ENCODE measurements at regions not wholly inside any gene's neighbourhood (a gene's known extent, or its start where the extent isn't known, plus 50 kb on each side); places are given as distances from the start of the nearest gene placed in this dataset.
"Not testable (repeated sequence)": the region's sequence is repeated elsewhere in the genome, so short reads cannot be mapped to it uniquely, and the experiment has no call there.

- no peaks in the 10 kb centered on the region for H3K27me3 ChIP-seq (ENCODE audit: insufficient read depth, insufficient read length)
- no peaks in the 10 kb centered on the region for H3K9me3 ChIP-seq (ENCODE audit: insufficient read depth, low read length)
- DNase-seq (ENCODE audit: low read depth, low spot score) = no peak
- TF ChIP-seq SUZ12 (IDR thresholded peaks at IDR 0.05; ENCODE audit: extremely low read depth, insufficient read depth, insufficient read length) (no peak), YY1 (IDR thresholded peaks at IDR 0.05; ENCODE audit: insufficient read depth, insufficient read length) (no peak), ZNF274 (IDR thresholded peaks at IDR 0.05; ENCODE audit: low read depth, low read length) (no peak)
- no peak overlapping the region for H3K4me3 ChIP-seq (ENCODE audit: insufficient read length, low read depth)
- H3K4me1 ChIP-seq (ENCODE audit: insufficient read depth, insufficient read length) = no peaks in the 10 kb centered on the region
- no peak overlapping the region for H3K9ac ChIP-seq (ENCODE audit: insufficient read length, low read depth)
- H3K36me3 ChIP-seq (ENCODE audit: insufficient read depth, insufficient read length, low read length) = no peaks in the 10 kb centered on the region
Observed at GRCh38 chr6:169101036-169101805, 152.4 kb downstream of the THBS2 start.

DNA sequence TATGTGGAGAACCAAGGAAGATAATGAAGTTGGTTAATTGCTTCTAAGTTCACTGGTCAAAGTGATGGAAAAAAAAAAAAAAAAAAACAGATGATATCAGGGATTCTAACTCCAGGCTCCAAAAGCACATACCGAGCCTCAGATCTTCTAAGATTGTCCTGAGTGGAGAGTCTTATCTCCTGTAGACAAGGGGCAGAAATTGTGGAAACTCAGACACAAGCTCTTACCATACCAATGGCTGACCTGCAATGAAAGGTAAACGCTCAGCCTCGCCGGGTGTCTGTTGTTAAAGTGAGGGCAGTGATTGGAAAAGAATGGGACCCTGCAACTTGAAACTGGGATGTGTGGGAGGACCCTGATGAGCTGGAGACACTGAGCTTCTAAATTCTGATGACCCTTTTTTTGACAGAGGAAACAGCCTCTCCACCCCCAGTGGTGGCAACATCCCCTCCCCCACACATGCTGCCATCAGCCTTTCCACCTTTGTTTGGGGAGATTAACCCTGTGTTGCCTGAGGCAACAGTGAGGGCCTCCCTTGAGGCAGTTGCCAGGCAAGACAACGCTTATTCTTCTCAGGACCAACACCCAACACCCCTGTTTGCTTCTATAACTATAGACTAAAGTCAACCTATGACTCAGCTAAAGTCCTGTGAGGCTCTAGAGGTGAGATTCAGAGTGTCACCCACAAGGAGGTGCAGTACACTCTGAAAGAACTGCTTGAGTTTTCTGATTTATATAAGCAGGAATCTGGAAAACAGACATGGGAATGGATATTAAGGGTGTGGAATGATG lies 154.0 kb downstream of the THBS2 start:
- no peak overlapping the region for H3K9ac ChIP-seq (ENCODE audit: insufficient read length, low read depth)
- H3K36me3 ChIP-seq (ENCODE audit: insufficient read depth, insufficient read length, low read length) = no peaks in the 10 kb centered on the region
- H3K4me3 ChIP-seq (ENCODE audit: insufficient read length, low read depth) = no peak overlapping the region
- no peaks in the 10 kb centered on the region for H3K27me3 ChIP-seq (ENCODE audit: insufficient read depth, insufficient read length)
- TF ChIP-seq SUZ12 (IDR thresholded peaks at IDR 0.05; ENCODE audit: extremely low read depth, insufficient read depth, insufficient read length) (no peak), ZNF274 (IDR thresholded peaks at IDR 0.05; ENCODE audit: low read depth, low read length) (no peak), YY1 (IDR thresholded peaks at IDR 0.05; ENCODE audit: insufficient read depth, insufficient read length) (no peak)
- H3K4me1 ChIP-seq (ENCODE audit: insufficient read depth, insufficient read length) = no peaks in the 10 kb centered on the region
- DNase-seq (ENCODE audit: low read depth, low spot score) = peak; percentile 13
- H3K9me3 ChIP-seq (ENCODE audit: insufficient read depth, low read length) = no peaks in the 10 kb centered on the region; the same call in 1 of the 2 replicates

GRCh38 chr6:169098651-169099050 lies 155.0 kb downstream of the THBS2 start:
- H3K27me3 ChIP-seq (ENCODE audit: insufficient read depth, insufficient read length); H3K36me3 ChIP-seq (ENCODE audit: insufficient read depth, insufficient read length, low read length); H3K4me1 ChIP-seq (ENCODE audit: insufficient read depth, insufficient read length); H3K4me3 ChIP-seq (ENCODE audit: insufficient read length, low read depth); H3K9ac ChIP-seq (ENCODE audit: insufficient read length, low read depth); H3K9me3 ChIP-seq (ENCODE audit: insufficient read depth, low read length); DNase-seq (ENCODE audit: low read depth, low spot score): not testable (repeated sequence)

GRCh38 chr6:169098116-169098515 lies 155.5 kb downstream of the THBS2 start:
- Histone ChIP-seq H3K27me3 (ENCODE audit: insufficient read depth, insufficient read length) (no peaks in the 10 kb centered on the region), H3K4me3 (ENCODE audit: insufficient read length, low read depth) (no peak overlapping the region)
- DNase-seq (ENCODE audit: low read depth, low spot score) = no peak

DNA sequence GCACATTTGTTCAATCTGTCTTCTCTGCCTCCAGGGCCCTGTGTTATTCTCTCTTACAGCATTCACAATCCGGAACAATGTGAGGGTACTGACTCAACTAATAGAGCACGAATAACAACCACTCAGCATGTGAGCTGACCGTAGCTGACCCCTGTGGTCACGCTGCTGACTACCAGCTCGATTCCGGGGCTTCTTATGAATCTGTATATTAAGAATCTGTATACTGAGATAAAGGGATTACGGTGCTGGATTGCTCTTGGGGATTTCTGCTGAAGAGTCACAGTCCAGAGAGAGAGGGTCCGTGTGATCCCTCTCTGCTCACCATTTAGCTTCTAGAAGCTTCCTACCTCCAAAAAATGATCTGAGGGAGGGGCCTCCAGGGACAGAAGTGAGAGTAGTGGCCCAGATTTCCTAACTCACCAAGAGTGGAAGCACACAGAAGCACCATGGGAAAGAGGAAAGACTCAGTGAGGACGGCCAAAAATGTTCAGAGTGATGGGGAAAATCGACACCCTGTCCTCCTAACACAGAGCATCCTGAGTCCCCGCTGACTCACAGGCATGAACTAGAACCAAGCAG lies 156.2 kb downstream of the THBS2 start:
- DNase-seq (ENCODE audit: low read depth, low spot score) = no peak
- Histone ChIP-seq H3K9ac (ENCODE audit: insufficient read length, low read depth) (no peak overlapping the region), H3K27me3 (ENCODE audit: insufficient read depth, insufficient read length) (no peaks in the 10 kb centered on the region), H3K4me3 (ENCODE audit: insufficient read length, low read depth) (no peak overlapping the region), H3K4me1 (ENCODE audit: insufficient read depth, insufficient read length) (no peaks in the 10 kb centered on the region), H3K9me3 (ENCODE audit: insufficient read depth, low read length) (peaks cover 2% of the 10 kb centered on the region; the same call in 1 of the 2 replicates), H3K36me3 (ENCODE audit: insufficient read depth, insufficient read length, low read length) (no peaks in the 10 kb centered on the region)
- TF ChIP-seq YY1 (IDR thresholded peaks at IDR 0.05; ENCODE audit: insufficient read depth, insufficient read length) = no peak
- no peak for TF ChIP-seq SUZ12 (IDR thresholded peaks at IDR 0.05; ENCODE audit: extremely low read depth, insufficient read depth, insufficient read length)
- TF ChIP-seq ZNF274 (IDR thresholded peaks at IDR 0.05; ENCODE audit: low read depth, low read length) = no peak

More at GRCh38 chr6:169098116-169098515, 155.5 kb downstream of the THBS2 start:
- H3K9ac ChIP-seq (ENCODE audit: insufficient read length, low read depth) = no peak overlapping the region
- H3K4me1 ChIP-seq (ENCODE audit: insufficient read depth, insufficient read length) = no peaks in the 10 kb centered on the region
- TF ChIP-seq ZNF274 (IDR thresholded peaks at IDR 0.05; ENCODE audit: low read depth, low read length) (no peak), YY1 (IDR thresholded peaks at IDR 0.05; ENCODE audit: insufficient read depth, insufficient read length) (no peak), SUZ12 (IDR thresholded peaks at IDR 0.05; ENCODE audit: extremely low read depth, insufficient read depth, insufficient read length) (no peak)
- H3K36me3 ChIP-seq (ENCODE audit: insufficient read depth, insufficient read length, low read length) = no peaks in the 10 kb centered on the region
- H3K9me3 ChIP-seq (ENCODE audit: insufficient read depth, low read length) = no peaks in the 10 kb centered on the region; the same call in 1 of the 2 replicates

- H3K4me3 ChIP-seq (ENCODE audit: insufficient read length, low read depth) = no peak overlapping the region
- no peak overlapping the region for H3K9ac ChIP-seq (ENCODE audit: insufficient read length, low read depth)
- H3K9me3 ChIP-seq (ENCODE audit: insufficient read depth, low read length) = peaks cover 13% of the 10 kb centered on the region
- TF ChIP-seq SUZ12 (IDR thresholded peaks at IDR 0.05; ENCODE audit: extremely low read depth, insufficient read depth, insufficient read length) = no peak
- no peak for TF ChIP-seq ZNF274 (IDR thresholded peaks at IDR 0.05; ENCODE audit: low read depth, low read length)
- no peak for TF ChIP-seq YY1 (IDR thresholded peaks at IDR 0.05; ENCODE audit: insufficient read depth, insufficient read length)
- H3K36me3 ChIP-seq (ENCODE audit: insufficient read depth, insufficient read length, low read length) = no peaks in the 10 kb centered on the region
- H3K4me1 ChIP-seq (ENCODE audit: insufficient read depth, insufficient read length) = no peaks in the 10 kb centered on the region
- no peak for DNase-seq (ENCODE audit: low read depth, low spot score)
- no peaks in the 10 kb centered on the region for H3K27me3 ChIP-seq (ENCODE audit: insufficient read depth, insufficient read length)
Observed at GRCh38 chr6:169096388-169096787, 157.3 kb downstream of the THBS2 start.

GRCh38 chr6:169095153-169095552 lies 158.5 kb downstream of the THBS2 start:
- no peaks in the 10 kb centered on the region for H3K4me1 ChIP-seq (ENCODE audit: insufficient read depth, insufficient read length)

More at GRCh38 chr6:169095153-169095552, 158.5 kb downstream of the THBS2 start:
- Histone ChIP-seq H3K27me3 (ENCODE audit: insufficient read depth, insufficient read length) (no peaks in the 10 kb centered on the region), H3K4me3 (ENCODE audit: insufficient read length, low read depth) (no peak overlapping the region), H3K36me3 (ENCODE audit: insufficient read depth, insufficient read length, low read length) (no peaks in the 10 kb centered on the region), H3K9ac (ENCODE audit: insufficient read length, low read depth) (no peak overlapping the region), H3K9me3 (ENCODE audit: insufficient read depth, low read length) (peaks cover 24% of the 10 kb centered on the region)
- TF ChIP-seq ZNF274 (IDR thresholded peaks at IDR 0.05; ENCODE audit: low read depth, low read length) (no peak), YY1 (IDR thresholded peaks at IDR 0.05; ENCODE audit: insufficient read depth, insufficient read length) (no peak), SUZ12 (IDR thresholded peaks at IDR 0.05; ENCODE audit: extremely low read depth, insufficient read depth, insufficient read length) (no peak)
- no peak for DNase-seq (ENCODE audit: low read depth, low spot score)
